A549 (cell line): ENCODE measurements at regions not wholly inside any gene's neighbourhood (a gene's known extent, or its start where the extent isn't known, plus 50 kb on each side); places are given as distances from the start of the nearest gene placed in this dataset.

Experiments
- BCL3 ChIP-seq: fragments of >200 bp; sonication (Bioruptor Twin); formaldehyde crosslinking; IDR thresholded peaks from 3 replicates; pipeline ENCODE4 v1.6.1; 2016
- BHLHE40 ChIP-seq: IDR thresholded peaks from 2 replicates; pipeline ENCODE4 v1.6.1; 2012; ENCODE audit warnings: low read depth, low read length, inconsistent platforms
- CTCF ChIP-seq: fragments of >200 bp; sonication (Bioruptor Twin); formaldehyde crosslinking; IDR thresholded peaks from 3 replicates; pipeline ENCODE4 v1.5.1; 2016
- E2F6 ChIP-seq: IDR thresholded peaks from 2 replicates; pipeline ENCODE4 v1.6.1; 2012; ENCODE audit warnings: low read depth, borderline replicate concordance
- EP300 ChIP-seq, 2 experiments: fragments of >200 bp; sonication (Bioruptor Twin); formaldehyde crosslinking; IDR thresholded peaks; 2 replicates in 1 of 2; 3 replicates in 1 of 2; pipeline ENCODE4 v1.6.1; 2016 to 2017
- ESRRA ChIP-seq: fragments of 150-350 bp; IDR thresholded peaks from 2 replicates; pipeline ENCODE4 v1.6.1; 2014; ENCODE audit warnings: mild to moderate bottlenecking, low read length, borderline replicate concordance
- KDM1A ChIP-seq: fragments of 200-600 bp; sonication (generic); IDR thresholded peaks from 2 replicates; pipeline ENCODE4 v1.6.1; 2016; ENCODE audit warnings: low read depth, mild to moderate bottlenecking
- MAX ChIP-seq: IDR thresholded peaks from 2 replicates; pipeline ENCODE4 v1.6.1; 2012
- NR3C1 ChIP-seq: fragments of >200 bp; sonication (Bioruptor Twin); formaldehyde crosslinking; IDR thresholded peaks from 3 replicates; pipeline ENCODE4 v1.6.1; 2017
- PBX3 ChIP-seq: IDR thresholded peaks from 2 replicates; pipeline ENCODE4 v1.6.1; 2012
- POLR2A ChIP-seq: IDR thresholded peaks from 2 replicates; pipeline ENCODE4 v1.6.1; 2012; ENCODE audit warnings: mild to moderate bottlenecking, low read length
- RAD21 ChIP-seq, 2 experiments: fragments of >200 bp in 1 of 2; sonication (Bioruptor Twin) in 1 of 2; formaldehyde crosslinking in 1 of 2; IDR thresholded peaks in 1 of 2; conservative IDR thresholded peaks in 1 of 2; 2 replicates in 1 of 2; 3 replicates in 1 of 2; pipeline ENCODE4 v1.6.1; 2012 to 2018; ENCODE audit warnings: inconsistent platforms in 1 of 2
- RARB ChIP-seq: fragments of 250-450 bp; sonication (Bioruptor Pico); IDR thresholded peaks from 2 replicates; pipeline ENCODE4 v1.8.0; 2021; ENCODE audit warnings: mild to moderate bottlenecking, moderate library complexity
- RNF2 ChIP-seq: fragments of 200-600 bp; sonication (generic); IDR thresholded peaks from 2 replicates; pipeline ENCODE4 v1.6.1; 2016; ENCODE audit warnings: low read depth, mild to moderate bottlenecking, antibody characterized with exemption, moderate library complexity, borderline replicate concordance

- no peak for TF ChIP-seq PBX3
- no peak for TF ChIP-seq EP300 (IDR thresholded peaks at IDR 0.05)
- TF ChIP-seq RNF2, result no peak
- no peak for TF ChIP-seq POLR2A
- TF ChIP-seq BCL3, result no peak
- TF ChIP-seq CTCF, result no peak
- no peak for TF ChIP-seq ESRRA
- TF ChIP-seq MAX, result no peak
- TF ChIP-seq RAD21 (conservative IDR thresholded peaks at IDR 0.05 in 1 of 2, IDR thresholded peaks at IDR 0.05 in 1 of 2), result no peak
- no peak for TF ChIP-seq E2F6
- no peak for TF ChIP-seq NR3C1
- TF ChIP-seq RARB, result no peak
- no peak for TF ChIP-seq KDM1A
- no peak for TF ChIP-seq BHLHE40
These were observed 100.2 kb downstream of the MRM1 start for GRCh38 chr17:36701429-36702099.
